Fibroblast of pulmonary artery (primary cell): ENCODE measurements at regions not wholly inside any gene's neighbourhood (a gene's known extent, or its start where the extent isn't known, plus 50 kb on each side); places are given as distances from the start of the nearest gene placed in this dataset.

Experiments
- DNase-seq: peaks from one replicate; pipeline ENCODE4 v3.0.0-alpha.2; 2010; ENCODE audit warnings: low read depth
- H3K4me3 ChIP-seq: replicated peaks from 2 replicates; pipeline ENCODE4 v1.5.1; 2011; ENCODE audit warnings: low read depth, mild to moderate bottlenecking, control low read depth, low read length, moderate library complexity
- CTCF ChIP-seq: IDR thresholded peaks from 2 replicates; pipeline ENCODE4 v1.5.1; 2011; ENCODE audit warnings: mild to moderate bottlenecking, control low read depth, low read length, inconsistent platforms; ENCODE audit errors: missing control alignments

GRCh38 chr11:28763876-28764275, 655.7 kb downstream of the METTL15 start:
- no peak for DNase-seq
- no peak for TF ChIP-seq CTCF
- no peak overlapping the region for H3K4me3 ChIP-seq

DNA sequence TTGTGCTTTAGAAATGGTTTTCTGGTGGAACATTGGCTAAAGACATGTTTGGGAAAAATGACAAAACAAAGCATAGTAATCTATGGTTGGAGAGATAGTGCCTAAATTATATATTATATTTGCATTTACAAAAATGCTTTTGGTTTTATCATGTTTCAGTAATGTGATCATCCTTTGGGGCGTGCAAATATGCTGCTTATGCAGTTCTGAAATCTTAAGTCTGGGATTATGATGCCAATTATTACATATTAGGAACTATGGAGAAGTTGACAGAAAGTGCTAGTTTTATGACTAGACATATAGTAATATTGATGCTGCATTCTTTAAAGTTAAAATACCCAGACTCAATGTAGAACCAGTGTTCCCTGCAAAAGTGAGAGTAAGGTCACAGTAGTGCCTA, 655.0 kb downstream of the METTL15 start:
- no peak for DNase-seq
- TF ChIP-seq CTCF: no peak

GRCh38 chr11:28760676-28761390, 652.6 kb downstream of the METTL15 start:
- no peak for DNase-seq

More for the DNA sequence above, 655.0 kb downstream of the METTL15 start:
- no peak overlapping the region for H3K4me3 ChIP-seq

DNA sequence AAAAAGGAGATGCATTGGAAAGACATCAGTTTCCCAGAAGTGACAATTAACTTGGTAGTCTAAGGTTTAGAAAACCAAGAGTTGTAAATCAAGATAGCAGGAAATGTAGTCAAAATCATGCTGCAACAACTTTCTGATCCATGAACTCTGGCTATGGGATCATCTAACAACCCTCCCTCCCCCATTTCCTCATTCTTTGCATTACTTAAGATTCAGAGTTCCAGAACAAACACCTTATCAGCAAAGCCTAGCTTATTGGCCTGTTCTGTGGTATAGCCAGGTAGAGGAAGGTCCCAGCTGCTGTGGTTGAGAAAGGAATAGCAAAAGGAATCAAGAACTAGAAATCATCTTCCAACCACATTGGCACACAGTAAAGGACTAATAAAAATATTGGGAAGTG, 651.1 kb downstream of the METTL15 start:
- no peak for TF ChIP-seq CTCF
- H3K4me3 ChIP-seq: no peak overlapping the region
- peak; percentile 70 for DNase-seq

More at GRCh38 chr11:28760676-28761390, 652.6 kb downstream of the METTL15 start:
- H3K4me3 ChIP-seq: no peak overlapping the region
- TF ChIP-seq CTCF: no peak

DNA sequence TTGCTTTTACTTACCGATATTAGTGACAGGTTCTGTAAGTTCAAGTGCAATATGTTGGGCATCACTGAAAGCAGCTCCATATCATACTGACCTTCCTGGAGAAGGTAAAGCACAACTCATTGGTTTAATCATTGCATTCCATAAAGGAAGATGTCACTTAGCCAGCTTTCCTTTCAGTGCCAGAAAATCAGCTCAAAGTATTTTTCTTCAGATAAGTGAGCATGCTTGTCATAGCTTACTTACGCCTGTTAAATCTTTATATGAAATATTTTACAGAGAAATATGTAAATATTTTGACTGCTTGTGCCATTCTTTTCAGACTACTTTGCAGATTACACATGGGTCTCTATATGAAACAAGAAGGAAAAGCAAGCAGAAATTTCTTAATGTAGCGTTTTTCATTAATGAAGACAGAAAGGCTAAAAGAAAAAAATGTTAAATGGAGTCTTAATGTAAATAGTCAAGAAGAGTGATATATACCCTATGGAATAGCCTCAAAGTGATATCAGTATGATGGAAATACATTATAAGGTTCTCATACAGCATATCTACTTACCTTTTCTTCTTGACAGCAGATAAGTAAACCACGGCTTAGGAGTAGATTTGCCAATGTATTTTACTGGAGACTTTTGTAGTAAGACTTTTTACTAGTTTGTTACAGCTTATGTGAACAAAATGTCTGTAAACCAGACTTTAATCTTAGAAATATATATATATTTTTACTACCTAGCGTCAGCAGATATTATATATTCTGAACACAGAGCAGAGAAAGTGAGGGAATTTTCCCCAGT, 649.7 kb downstream of the METTL15 start:
- DNase-seq: peak; percentile 88
- TF ChIP-seq CTCF: no peak

DNA sequence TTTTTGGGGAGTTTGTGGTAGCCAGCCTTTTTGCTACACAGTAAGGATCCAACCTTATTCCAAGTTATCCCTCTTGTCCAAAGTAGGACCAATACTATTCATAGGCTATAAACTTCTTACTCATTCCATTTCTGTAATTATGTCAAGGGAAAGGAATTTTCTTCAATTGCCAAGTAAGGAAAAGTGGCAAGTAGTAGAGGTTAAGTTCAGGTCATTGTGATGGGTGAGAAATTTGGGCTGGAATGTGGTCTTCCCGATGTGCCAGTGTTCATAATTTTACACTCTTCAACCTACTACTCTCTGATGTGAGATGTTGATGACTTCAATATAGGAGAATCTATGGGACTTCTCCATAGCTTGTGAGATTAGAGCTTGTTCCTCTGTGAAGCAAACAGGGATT, 648.8 kb downstream of the METTL15 start:
- TF ChIP-seq CTCF: no peak
- H3K4me3 ChIP-seq: no peak overlapping the region
- peak; percentile 77 for DNase-seq

More for the DNA sequence above, 649.7 kb downstream of the METTL15 start:
- H3K4me3 ChIP-seq: no peak overlapping the region
